ENCODE measurements at regions not wholly inside any gene's neighbourhood (a gene's known extent, or its start where the extent isn't known, plus 50 kb on each side); places are given as distances from the start of the nearest gene placed in this dataset.

DNA sequence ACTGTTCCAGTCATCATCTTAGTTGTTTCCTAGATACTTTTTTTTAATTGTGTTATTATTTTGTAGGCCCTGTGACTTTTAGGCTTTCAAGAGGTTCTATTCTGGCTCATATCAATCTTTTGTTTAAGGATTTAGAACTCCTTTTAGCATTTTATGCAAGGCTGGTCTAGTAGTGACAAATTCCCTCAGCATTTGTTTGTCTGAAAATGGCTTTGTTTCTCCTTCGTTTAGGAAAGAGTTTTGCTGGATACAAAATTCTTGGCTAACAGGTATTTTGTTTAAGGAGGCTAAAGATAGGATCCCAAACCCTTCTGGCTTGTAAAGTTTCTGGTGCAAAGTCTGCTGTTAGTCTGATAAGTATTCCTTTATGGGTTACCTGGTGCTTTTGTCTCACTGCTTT lies 116.6 kb upstream of the SLC66A3 start:
- TF ChIP-seq MYC (IDR thresholded peaks at IDR 0.05; ENCODE audit: borderline replicate concordance, low read length) = no peak
- no peak for TF ChIP-seq RCOR1 (IDR thresholded peaks at IDR 0.05; ENCODE audit: low read depth, low read length)
- TF ChIP-seq, protein P1, sequence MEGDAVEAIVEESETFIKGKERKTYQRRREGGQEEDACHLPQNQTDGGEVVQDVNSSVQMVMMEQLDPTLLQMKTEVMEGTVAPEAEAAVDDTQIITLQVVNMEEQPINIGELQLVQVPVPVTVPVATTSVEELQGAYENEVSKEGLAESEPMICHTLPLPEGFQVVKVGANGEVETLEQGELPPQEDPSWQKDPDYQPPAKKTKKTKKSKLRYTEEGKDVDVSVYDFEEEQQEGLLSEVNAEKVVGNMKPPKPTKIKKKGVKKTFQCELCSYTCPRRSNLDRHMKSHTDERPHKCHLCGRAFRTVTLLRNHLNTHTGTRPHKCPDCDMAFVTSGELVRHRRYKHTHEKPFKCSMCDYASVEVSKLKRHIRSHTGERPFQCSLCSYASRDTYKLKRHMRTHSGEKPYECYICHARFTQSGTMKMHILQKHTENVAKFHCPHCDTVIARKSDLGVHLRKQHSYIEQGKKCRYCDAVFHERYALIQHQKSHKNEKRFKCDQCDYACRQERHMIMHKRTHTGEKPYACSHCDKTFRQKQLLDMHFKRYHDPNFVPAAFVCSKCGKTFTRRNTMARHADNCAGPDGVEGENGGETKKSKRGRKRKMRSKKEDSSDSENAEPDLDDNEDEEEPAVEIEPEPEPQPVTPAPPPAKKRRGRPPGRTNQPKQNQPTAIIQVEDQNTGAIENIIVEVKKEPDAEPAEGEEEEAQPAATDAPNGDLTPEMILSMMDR (IDR thresholded peaks at IDR 0.05) = no peak
- TF ChIP-seq JUN (IDR thresholded peaks at IDR 0.05) = no peak
- TF ChIP-seq BHLHE40 (IDR thresholded peaks at IDR 0.05; ENCODE audit: low read depth, low read length) = no peak
- no peak for TF ChIP-seq MAZ (IDR thresholded peaks at IDR 0.05; ENCODE audit: borderline replicate concordance, low read depth, low read length)
- TF ChIP-seq POLR2A (IDR thresholded peaks at IDR 0.05; ENCODE audit: low read length) = no peak

All from A549 (cell line).